H1 (cell line): ENCODE measurements at regions not wholly inside any gene's neighbourhood (a gene's known extent, or its start where the extent isn't known, plus 50 kb on each side); places are given as distances from the start of the nearest gene placed in this dataset.

Experiments used
- CTCF ChIA-PET: fragments of 300-600 bp; sonication (Branson Sonifier 250); formaldehyde crosslinking; loops from one replicate; lab custom pipeline; 2021; ENCODE audit not compliant: partially characterized antibody; lab: Charles Lee
- POLR2A ChIA-PET: fragments of 300-600 bp; sonication (Branson Sonifier 250); formaldehyde crosslinking; loops from one replicate; lab custom pipeline; 2021; ENCODE audit warnings: inconsistent platforms; ENCODE audit not compliant: partially characterized antibody; lab: Charles Lee
- DNase-seq, 2 experiments: peaks; one replicate each; pipeline versions ENCODE4 v3.0.0 to v3.0.0-alpha.2; 2010 to 2022; ENCODE audit warnings: low spot score in 2 of 2, low read depth in 1 of 2, mixed read lengths in 1 of 2
- FAIRE-seq: peaks from 2 replicates; lab custom pipeline; 2011; peaks lifted over from hg19 to GRCh38; lab: Jason Lieb, UNC
- H2AFZ ChIP-seq: 2 replicates; pipeline ENCODE4 v1.8.1; 2012; ENCODE audit warnings: low read length, inconsistent platforms
- H2AK5ac ChIP-seq: 2 replicates; pipeline ENCODE4 v1.6.1; 2013; ENCODE audit warnings: low read depth, low read length
- H2BK120ac ChIP-seq: replicated peaks from 2 replicates; pipeline ENCODE3; 2013; ENCODE audit warnings: low read depth, low read length, inconsistent platforms
- H2BK12ac ChIP-seq: 2 replicates; pipeline ENCODE4 v1.6.1; 2013; ENCODE audit warnings: low read depth, low read length
- H2BK15ac ChIP-seq: 2 replicates; pipeline ENCODE4 v1.6.1; 2013; ENCODE audit warnings: low read length
- H2BK20ac ChIP-seq: 2 replicates; pipeline ENCODE4 v1.6.1; 2013; ENCODE audit warnings: low read length
- H2BK5ac ChIP-seq: 2 replicates; pipeline ENCODE4 v1.6.1; 2013; ENCODE audit warnings: low read depth, low read length
- H3K14ac ChIP-seq: 2 replicates; pipeline ENCODE4 v1.6.1; 2013; ENCODE audit warnings: inconsistent platforms; ENCODE audit not compliant: insufficient read length
- H3K18ac ChIP-seq: 2 replicates; pipeline ENCODE4 v1.6.1; 2013; ENCODE audit warnings: low read length; ENCODE audit errors: extremely low read depth
- H3K23ac ChIP-seq: 2 replicates; pipeline ENCODE4 v1.6.1; 2013; ENCODE audit warnings: inconsistent platforms; ENCODE audit not compliant: insufficient read length
- H3K23me2 ChIP-seq: 2 replicates; pipeline ENCODE4 v1.6.1; 2013; ENCODE audit warnings: low read depth, low read length
- H3K27ac ChIP-seq: 2 replicates; pipeline ENCODE4 v1.6.1; 2011; ENCODE audit warnings: low read depth, low read length, inconsistent platforms
- H3K27me3 ChIP-seq, 4 experiments: replicated peaks in 1 of 4; 1 replicate in 1 of 4; 2 replicates in 3 of 4; pipeline versions ENCODE4 v1.6.1 to v1.8.1; 2011 to 2013; ENCODE audit warnings: low read length in 3 of 4, mild to moderate bottlenecking in 3 of 4, inconsistent platforms in 2 of 4, mixed read lengths in 2 of 4, moderate library complexity in 1 of 4; ENCODE audit not compliant: control insufficient read depth in 3 of 4, insufficient read depth in 3 of 4; ENCODE audit errors: extremely low read depth in 1 of 4
- H3K36me3 ChIP-seq, 4 experiments: 2 replicates each; pipeline versions ENCODE4 v1.6.1 to v1.8.1; 2011 to 2013; ENCODE audit warnings: mild to moderate bottlenecking in 4 of 4, low read length in 3 of 4, moderate library complexity in 2 of 4, control low read depth in 1 of 4, inconsistent platforms in 1 of 4; ENCODE audit not compliant: insufficient read depth in 4 of 4, control insufficient read depth in 2 of 4
- H3K4ac ChIP-seq: replicated peaks from 2 replicates; pipeline ENCODE3; 2013; ENCODE audit warnings: low read length, low read depth, mixed read lengths, inconsistent platforms; ENCODE audit not compliant: insufficient read length
- H3K4me1 ChIP-seq, 4 experiments: replicated peaks in 1 of 4; 1 replicate in 1 of 4; 2 replicates in 3 of 4; pipeline versions ENCODE4 v1.6.1 to v1.8.1; 2011 to 2013; ENCODE audit warnings: low read length in 3 of 4, inconsistent platforms in 2 of 4, mixed read lengths in 1 of 4; ENCODE audit not compliant: insufficient read depth in 4 of 4, control insufficient read depth in 3 of 4
- H3K4me2 ChIP-seq, 2 experiments: 2 replicates each; pipeline versions ENCODE4 v1.6.1 to v1.8.1; 2011 to 2013; ENCODE audit warnings: low read depth in 2 of 2, low read length in 2 of 2, control low read depth in 1 of 2, inconsistent platforms in 1 of 2, mild to moderate bottlenecking in 1 of 2; ENCODE audit not compliant: insufficient read depth in 1 of 2
- H3K4me3 ChIP-seq, 4 experiments: fragments of 200-600, 300-600 bp in 1 of 4; sonication (generic), shearing (Covaris generic), sonication (Bioruptor Twin) in 1 of 4; 2 replicates each; pipeline versions ENCODE4 v1.5.1 to v1.8.1; 2011 to 2016; ENCODE audit warnings: low read length in 4 of 4, low read depth in 3 of 4, control low read depth in 2 of 4, inconsistent platforms in 2 of 4, mild to moderate bottlenecking in 2 of 4, mixed read lengths in 1 of 4, moderate library complexity in 1 of 4; ENCODE audit not compliant: insufficient read depth in 2 of 4; ENCODE audit errors: extremely low read depth in 1 of 4
- H3K56ac ChIP-seq: replicated peaks from 2 replicates; pipeline ENCODE3; 2013; ENCODE audit warnings: low read depth, mild to moderate bottlenecking, mixed read lengths, low read length, inconsistent platforms; ENCODE audit not compliant: insufficient read length
- H3K79me1 ChIP-seq: 2 replicates; pipeline ENCODE4 v1.6.1; 2013; ENCODE audit warnings: low read depth, low read length, control low read depth
- H3K79me2 ChIP-seq, 2 experiments: 2 replicates each; pipeline versions ENCODE4 v1.6.1 to v1.8.1; 2012 to 2013; ENCODE audit warnings: low read length in 2 of 2, mild to moderate bottlenecking in 2 of 2, inconsistent platforms in 1 of 2; ENCODE audit not compliant: insufficient read depth in 2 of 2, control insufficient read depth in 1 of 2
- H3K9ac ChIP-seq, 4 experiments: replicated peaks in 1 of 4; 1 replicate in 1 of 4; 2 replicates in 3 of 4; pipeline versions ENCODE4 v1.6.1 to v1.8.1; 2011 to 2013; ENCODE audit warnings: low read depth in 3 of 4, low read length in 3 of 4, control low read depth in 2 of 4, mild to moderate bottlenecking in 2 of 4, moderate library complexity in 2 of 4, inconsistent platforms in 1 of 4; ENCODE audit errors: extremely low read depth in 1 of 4
- H3K9me3 ChIP-seq, 2 experiments: 2 replicates each; pipeline versions ENCODE4 v1.6.1 to v1.8.1; 2012 to 2013; ENCODE audit warnings: mild to moderate bottlenecking in 2 of 2, moderate library complexity in 2 of 2, control low read depth in 1 of 2, inconsistent platforms in 1 of 2, low read depth in 1 of 2, low read length in 1 of 2, mixed read lengths in 1 of 2; ENCODE audit not compliant: insufficient read depth in 2 of 2
- H4K20me1 ChIP-seq, 2 experiments: replicated peaks in 1 of 2; 2 replicates each; pipeline versions ENCODE3 to v1.8.1; 2011 to 2013; ENCODE audit warnings: inconsistent platforms in 2 of 2, low read length in 2 of 2, mild to moderate bottlenecking in 1 of 2; ENCODE audit not compliant: insufficient read depth in 2 of 2, control insufficient read depth in 1 of 2
- H4K5ac ChIP-seq: 2 replicates; pipeline ENCODE4 v1.6.1; 2013; ENCODE audit warnings: low read length, low read depth, mixed read lengths, inconsistent platforms; ENCODE audit not compliant: insufficient read length
- H4K8ac ChIP-seq: 2 replicates; pipeline ENCODE4 v1.8.0; 2013; ENCODE audit warnings: mild to moderate bottlenecking, moderate library complexity, low read length, inconsistent platforms; ENCODE audit not compliant: insufficient read depth; ENCODE audit errors: extremely low read depth
- H4K91ac ChIP-seq: replicated peaks from 2 replicates; pipeline ENCODE3; 2013; ENCODE audit warnings: low read length, mixed read lengths, inconsistent platforms; ENCODE audit not compliant: insufficient read length
- HDAC2 ChIP-seq, 2 experiments: fragments of 300-600 bp in 1 of 2; sonication (generic) in 1 of 2; IDR thresholded peaks; 2 replicates each; pipeline ENCODE4 v1.6.1; 2011 to 2012; ENCODE audit warnings: low read depth in 2 of 2, low read length in 2 of 2, mild to moderate bottlenecking in 2 of 2, moderate library complexity in 2 of 2, borderline replicate concordance in 1 of 2, inconsistent platforms in 1 of 2
- KDM1A ChIP-seq: fragments of 200-600, 300-600 bp; sonication (generic); IDR thresholded peaks from 2 replicates; pipeline ENCODE4 v1.7.1; 2016; ENCODE audit warnings: mild to moderate bottlenecking, low read length, borderline replicate concordance
- SIRT6 ChIP-seq: IDR thresholded peaks from one replicate; pipeline ENCODE4 v1.7.1; 2012; ENCODE audit warnings: low read length, inconsistent platforms
- WGBS, 2 experiments: shearing (Covaris generic) in 1 of 2; methylation state at CpG; one replicate each; pipeline versions ENCODE4 v1.1.6 to v1.1.7; 2013 to 2015; ENCODE audit warnings: low lambda C conversion rate in 2 of 2, mixed read lengths in 2 of 2, inconsistent platforms in 1 of 2, low coverage in 1 of 2, missing lambda C conversion rate in 1 of 2; ENCODE audit not compliant: insufficient replicate concordance in 2 of 2, insufficient coverage in 1 of 2, insufficient read length in 1 of 2; ENCODE audit errors: extremely low coverage in 1 of 2, missing lambda C conversion rate in 1 of 2; 5-methylcytosine and 5-hydroxymethylcytosine counted together

- peak overlapping the region; percentile 49; the same call in 1 of the 2 replicates for H3K18ac ChIP-seq
- no peak overlapping the region for H3K9ac ChIP-seq
- peak overlapping the region; percentile 47; the same call in 1 of the 2 replicates for H2BK15ac ChIP-seq
- H4K91ac ChIP-seq, result peak overlapping the region; percentile 27
- peaks cover 10 to 36% (median 22%) of the 10 kb centered on the region in 4 experiments for H3K4me1 ChIP-seq
- no peak overlapping the region for H3K4ac ChIP-seq
- FAIRE-seq (no peak), DNase-seq (peak in 1 of 2 experiments; percentile 44)
- H4K8ac ChIP-seq, result 0 out of 2 replicates have a peak overlapping the region, but pooled peaks have one; percentile 5
- peaks cover 3% of the 10 kb centered on the region; the same call in 1 of the 2 replicates for H3K23me2 ChIP-seq
- no peak overlapping the region for H3K14ac ChIP-seq
- no peak overlapping the region for H3K23ac ChIP-seq
- H4K20me1 ChIP-seq, result no peaks in the 10 kb centered on the region
- H3K4me3 ChIP-seq, result no peak overlapping the region
- no peaks in the 10 kb centered on the region; a peak in 1 of 7 replicates for H3K27me3 ChIP-seq
- H3K79me2 ChIP-seq, result no peaks in the 10 kb centered on the region
- 73% methylated on average over 11 of the region's 11 CpGs; no CpG with 5 or more reads in 1 of the 2 experiments for WGBS, 2 experiments
- no peak overlapping the region for H2BK5ac ChIP-seq
- no peak overlapping the region for H2BK120ac ChIP-seq
- H3K56ac ChIP-seq, result no peak overlapping the region
- H3K9me3 ChIP-seq, result no peaks in the 10 kb centered on the region
- CTCF ChIA-PET, result interaction anchor here (1.2 kb wide), 1 partner anchor 9 kb away, joined by 3 read pairs; no protein-coding TSS in a partner anchor
- peak overlapping the region; percentile 52; the same call in 1 of the 2 replicates for H2BK20ac ChIP-seq
- H4K5ac ChIP-seq, result no peak overlapping the region
- no peaks in the 10 kb centered on the region for H3K36me3 ChIP-seq
- TF ChIP-seq SIRT6 (no peak), HDAC2 (IDR thresholded peaks at IDR 0.05; ENCODE audit: borderline replicate concordance in 1 of 2, low read depth in 2 of 2, low read length in 2 of 2) (0 out of 4 replicates have a peak, but pooled peaks of 1 of the 2 experiments have one; percentile 42), KDM1A (peak; percentile 83; the same call in 1 of the 2 replicates)
- TF ChIP-seq, all 59 proteins: peak for 2
- Histone ChIP-seq H3K79me1 (no peaks in the 10 kb centered on the region), H3K4me2 (no peak overlapping the region; a peak in 1 of 4 replicates), H2AK5ac (no peak overlapping the region), H2BK12ac (peak overlapping the region; percentile 42; the same call in 1 of the 2 replicates), H2AFZ (no peak overlapping the region), H3K27ac (no peak overlapping the region)
- POLR2A ChIA-PET, result no interaction called here
Measured at GRCh38 chr1:37238364-37239224, 204.3 kb upstream of the GRIK3 start.
